ENCODE measurements at regions not wholly inside any gene's neighbourhood (a gene's known extent, or its start where the extent isn't known, plus 50 kb on each side); places are given as distances from the start of the nearest gene placed in this dataset.

- WGBS (ENCODE audit: low lambda C conversion rate) = 0% methylated on average over 2 of the region's 2 CpGs
- ChIA-PET POLR2A (no interaction called here), CTCF (ENCODE audit: low intra/inter-chr PET ratio, low total read pairs) (no interaction called here)
- no peaks in the 10 kb centered on the region for H4K20me1 ChIP-seq (ENCODE audit: insufficient read depth, low read length)
- DNase-seq (ENCODE audit: low spot score) (no peak), FAIRE-seq (no peak), ATAC-seq (no peak)
- H3K4me2 ChIP-seq (ENCODE audit: low read depth, low read length) = no peak overlapping the region
- H3K79me2 ChIP-seq (ENCODE audit: insufficient read depth, low read length) = no peaks in the 10 kb centered on the region
- TF ChIP-seq ZFP36 (IDR thresholded peaks at IDR 0.05; ENCODE audit: borderline replicate concordance, low read depth, low read length, partially characterized antibody) = no peak
- TF ChIP-seq ZNF790 (CRISPR knock-in tag; IDR thresholded peaks at IDR 0.05; ENCODE audit: borderline replicate concordance) = no peak
- no peak for TF ChIP-seq PLSCR1 (CRISPR knock-in tag; IDR thresholded peaks at IDR 0.05; ENCODE audit: borderline replicate concordance)
- peak; percentile 37; the same call in 1 of the 2 replicates for TF ChIP-seq CEBPB (IDR thresholded peaks at IDR 0.05; ENCODE audit: borderline replicate concordance, low read depth, low read length)
- H3K4me3 ChIP-seq (replicated peaks in 1 of 3; ENCODE audit: insufficient read depth in 1 of 3, low read depth in 2 of 3, low read length in 3 of 3) = no peak overlapping the region
- no peak overlapping the region for H3K27ac ChIP-seq (ENCODE audit: extremely low read length, insufficient read depth, low read length)
- H3K36me3 ChIP-seq (replicated peaks in 1 of 2; ENCODE audit: control insufficient read depth in 1 of 2, insufficient read depth in 2 of 2, low read length in 2 of 2) = no peaks in the 10 kb centered on the region
- in situ Hi-C loops (cut with HindIII; ENCODE audit: extremely low pct_ligation_motif_present, low pct_unique_long_range_greater_than_20kb) = no loop called here
- no peaks in the 10 kb centered on the region; a peak in 1 of 5 replicates for H3K27me3 ChIP-seq (ENCODE audit: control insufficient read depth in 1 of 2, insufficient read depth in 2 of 2, low read length in 2 of 2)
- no TSS peak for BruUV-seq (replicated peaks)
- H3K9me3 ChIP-seq (ENCODE audit: low read length) = no peaks in the 10 kb centered on the region
- no peak overlapping the region for H3K9ac ChIP-seq (ENCODE audit: insufficient read depth, low read depth, low read length)
- intact Hi-C loops (cut with micrococcal nuclease; ENCODE audit: unreplicated experiment) = no loop called here
- H2AFZ ChIP-seq (ENCODE audit: low read length) = no peak overlapping the region
- no peaks in the 10 kb centered on the region for H3K4me1 ChIP-seq (ENCODE audit: insufficient read depth, low read length)
Measured at GRCh38 chr11:100512475-100512874, 174.6 kb upstream of the ARHGAP42 start.

GRCh38 chr11:100515087-100515486, 172.0 kb upstream of the ARHGAP42 start:
- H3K4me2 ChIP-seq (ENCODE audit: low read depth, low read length) = no peak overlapping the region
- H3K9me3 ChIP-seq (ENCODE audit: low read length) = peaks cover 23% of the 10 kb centered on the region
- DNase-seq (ENCODE audit: low spot score) = no peak
- TF ChIP-seq KMT2A (CRISPR knock-in tag; IDR thresholded peaks at IDR 0.05) (no peak), ZNF530 (CRISPR knock-in tag; IDR thresholded peaks at IDR 0.05; ENCODE audit: low read depth) (no peak), GATA4 (IDR thresholded peaks at IDR 0.05; ENCODE audit: borderline replicate concordance, low read depth) (no peak), TBX2 (CRISPR knock-in tag; IDR thresholded peaks at IDR 0.05; ENCODE audit: borderline replicate concordance) (no peak), IRF2 (CRISPR knock-in tag; IDR thresholded peaks at IDR 0.05) (no peak), NFYB (CRISPR knock-in tag; IDR thresholded peaks at IDR 0.05) (no peak), SIN3B (IDR thresholded peaks at IDR 0.05; ENCODE audit: low read length) (no peak), ZNF335 (CRISPR knock-in tag; IDR thresholded peaks at IDR 0.05) (no peak), ZSCAN12 (CRISPR knock-in tag; IDR thresholded peaks at IDR 0.05) (no peak), SOX13 (IDR thresholded peaks at IDR 0.05) (no peak), SOX13 (CRISPR knock-in tag; conservative IDR thresholded peaks at IDR 0.05 in 1 of 2, IDR thresholded peaks at IDR 0.05 in 1 of 2) (no peak), MXD1 (CRISPR knock-in tag; IDR thresholded peaks at IDR 0.05) (no peak), RBM39 (IDR thresholded peaks at IDR 0.05; ENCODE audit: low read depth, low read length, poor library complexity, severe bottlenecking) (no peak), ZNF639 (CRISPR knock-in tag; conservative IDR thresholded peaks at IDR 0.05) (no peak), POLR2G (IDR thresholded peaks at IDR 0.05; ENCODE audit: low read depth, low read length) (no peak)

More at GRCh38 chr11:100515087-100515486, 172.0 kb upstream of the ARHGAP42 start:
- FAIRE-seq = no peak
- Histone ChIP-seq H3K9ac (ENCODE audit: insufficient read depth, low read depth, low read length) (no peak overlapping the region), H3K27ac (ENCODE audit: extremely low read length, insufficient read depth, low read length) (no peak overlapping the region), H3K27me3 (ENCODE audit: control insufficient read depth in 1 of 2, insufficient read depth in 2 of 2, low read length in 2 of 2) (no peaks in the 10 kb centered on the region; a peak in 1 of 5 replicates), H3K4me1 (ENCODE audit: insufficient read depth, low read length) (no peaks in the 10 kb centered on the region), H3K79me2 (ENCODE audit: insufficient read depth, low read length) (no peaks in the 10 kb centered on the region), H4K20me1 (ENCODE audit: insufficient read depth, low read length) (no peaks in the 10 kb centered on the region), H3K36me3 (replicated peaks in 1 of 2; ENCODE audit: control insufficient read depth in 1 of 2, insufficient read depth in 2 of 2, low read length in 2 of 2) (no peaks in the 10 kb centered on the region), H3K4me3 (replicated peaks in 1 of 3; ENCODE audit: insufficient read depth in 1 of 3, low read depth in 2 of 3, low read length in 3 of 3) (no peak overlapping the region), H2AFZ (ENCODE audit: low read length) (no peak overlapping the region)
- intact Hi-C loops (cut with micrococcal nuclease; ENCODE audit: unreplicated experiment) = no loop called here
- ChIA-PET CTCF (ENCODE audit: low intra/inter-chr PET ratio, low total read pairs) (no interaction called here), POLR2A (no interaction called here)
- in situ Hi-C loops (cut with HindIII; ENCODE audit: extremely low pct_ligation_motif_present, low pct_unique_long_range_greater_than_20kb) = no loop called here
- BruUV-seq (replicated peaks) = no TSS peak
- ATAC-seq = no peak
